ENCODE measurements at regions not wholly inside any gene's neighbourhood (a gene's known extent, or its start where the extent isn't known, plus 50 kb on each side); places are given as distances from the start of the nearest gene placed in this dataset.

DNA sequence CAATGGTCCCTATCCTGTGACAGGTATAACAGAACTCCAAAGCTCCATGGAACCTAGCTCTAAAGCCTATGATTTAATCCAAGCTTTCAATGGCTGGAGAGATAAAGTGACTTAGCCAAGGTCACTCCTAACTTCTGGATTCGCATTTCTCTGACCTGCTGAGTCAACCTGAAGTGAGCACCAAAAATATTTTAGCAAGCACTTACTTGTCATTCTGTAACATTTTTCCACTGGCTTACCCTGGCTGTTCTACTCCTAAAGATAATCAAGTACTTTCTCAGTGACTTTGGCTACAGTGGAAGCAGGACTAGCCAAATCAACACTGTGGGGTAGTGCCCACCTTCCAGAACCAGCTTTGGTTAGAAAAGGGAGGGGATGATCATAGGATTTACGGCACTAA lies 188.3 kb downstream of the OGFRL1 start:
- DNase-seq (ENCODE audit: low read depth in 4 of 4, low spot score in 2 of 4), result no peak

GRCh38 chr6:71478834-71479541 lies 190.4 kb downstream of the OGFRL1 start:
- no peak for DNase-seq (ENCODE audit: low read depth in 4 of 4, low spot score in 2 of 4)

DNA sequence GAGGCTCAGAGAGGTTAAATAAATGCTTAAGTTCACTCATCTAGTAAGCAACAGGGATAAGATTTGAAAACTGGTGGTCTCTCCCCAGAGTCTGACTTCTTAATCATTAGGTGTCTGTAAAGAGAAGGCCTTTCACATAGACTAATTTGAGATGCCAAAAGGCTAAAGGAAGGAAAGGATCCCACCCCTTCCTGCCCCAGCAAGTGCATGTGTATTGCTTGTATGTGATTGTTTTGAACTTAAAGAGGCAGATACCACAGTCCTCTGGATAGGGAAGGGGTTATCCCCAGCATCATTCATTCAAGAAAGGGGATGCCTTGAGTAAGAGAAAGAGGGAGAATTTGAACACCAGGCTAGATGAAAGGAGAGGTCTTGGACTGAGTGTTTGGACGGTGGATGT lies 192.0 kb downstream of the OGFRL1 start:
- DNase-seq (ENCODE audit: low read depth in 4 of 4, low spot score in 2 of 4), result no peak

GRCh38 chr6:71481011-71481410 lies 192.4 kb downstream of the OGFRL1 start:
- no peak for DNase-seq (ENCODE audit: low read depth in 4 of 4, low spot score in 2 of 4)

- no peak for DNase-seq (ENCODE audit: low read depth in 4 of 4, low spot score in 2 of 4)
Measured at GRCh38 chr6:71481801-71482200, 193.2 kb downstream of the OGFRL1 start.

GRCh38 chr6:71482742-71483141 lies 194.1 kb downstream of the OGFRL1 start:
- DNase-seq (ENCODE audit: low read depth in 4 of 4, low spot score in 2 of 4), result no peak

- DNase-seq (ENCODE audit: low read depth in 4 of 4, low spot score in 2 of 4), result no peak
Measured at GRCh38 chr6:71486461-71486860, 197.8 kb downstream of the OGFRL1 start.

DNA sequence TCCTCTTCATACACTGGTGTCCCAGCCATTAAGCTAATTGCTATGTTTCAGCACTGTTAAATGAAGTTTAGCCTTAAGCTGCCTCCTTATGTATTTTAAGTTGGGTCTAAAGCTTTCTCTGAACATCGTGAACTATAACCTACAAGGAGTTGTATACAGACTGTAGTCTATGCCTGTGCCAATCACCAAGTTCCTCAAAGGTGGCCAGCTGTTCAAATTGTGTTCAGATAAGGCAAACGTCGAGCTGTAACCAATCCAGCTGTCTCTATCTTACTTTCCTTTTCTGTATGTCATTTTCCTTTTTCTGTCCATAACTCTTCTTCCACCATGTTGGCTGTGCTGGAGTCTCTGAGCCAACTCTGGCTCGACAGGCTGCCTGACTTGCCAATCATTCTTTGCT lies 199.6 kb downstream of the OGFRL1 start:
- DNase-seq (ENCODE audit: low read depth in 4 of 4, low spot score in 2 of 4), result no peak

DNA sequence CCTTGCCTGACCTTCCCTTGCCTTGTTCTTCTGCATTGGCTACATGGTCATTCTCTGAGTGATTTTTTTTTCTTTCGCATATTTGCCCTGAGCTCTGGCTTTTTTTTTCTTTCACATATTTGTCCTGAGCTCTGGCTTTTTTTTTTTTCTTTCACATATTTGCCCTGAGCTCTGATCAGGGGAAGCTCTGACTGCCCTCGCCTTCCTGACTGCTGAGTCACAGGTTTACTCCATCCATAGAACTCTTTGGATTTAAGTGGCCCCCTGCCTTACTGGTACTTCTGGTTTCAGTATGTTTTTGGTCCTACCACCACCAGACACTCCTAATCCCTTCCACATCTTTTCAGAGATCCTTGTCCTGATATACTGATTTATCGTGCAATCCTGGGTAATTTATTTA lies 201.1 kb downstream of the OGFRL1 start:
- no peak for DNase-seq (ENCODE audit: low read depth in 4 of 4, low spot score in 2 of 4)

GRCh38 chr6:71490876-71491275 lies 202.3 kb downstream of the OGFRL1 start:
- no peak for DNase-seq (ENCODE audit: low read depth in 4 of 4, low spot score in 2 of 4)

DNA sequence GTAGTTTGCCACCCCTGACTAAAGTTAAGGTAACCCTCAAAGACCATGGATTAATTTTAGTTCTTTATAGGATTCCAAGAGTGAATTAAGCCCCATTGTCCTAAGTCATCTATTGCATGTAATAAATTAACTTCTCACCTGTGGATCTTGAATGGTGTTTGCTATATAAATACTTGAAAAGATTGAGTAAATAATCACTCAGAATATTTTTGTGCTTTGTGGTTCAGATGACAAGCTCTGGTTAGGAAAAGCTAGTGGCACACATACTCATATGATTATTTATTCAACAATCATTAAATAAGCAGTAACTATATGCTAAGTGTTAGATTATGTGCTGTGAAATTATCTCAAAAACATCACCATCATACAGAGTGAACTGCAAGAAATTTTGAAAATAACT lies 203.2 kb downstream of the OGFRL1 start:
- no peak for DNase-seq (ENCODE audit: low read depth in 4 of 4, low spot score in 2 of 4)

DNA sequence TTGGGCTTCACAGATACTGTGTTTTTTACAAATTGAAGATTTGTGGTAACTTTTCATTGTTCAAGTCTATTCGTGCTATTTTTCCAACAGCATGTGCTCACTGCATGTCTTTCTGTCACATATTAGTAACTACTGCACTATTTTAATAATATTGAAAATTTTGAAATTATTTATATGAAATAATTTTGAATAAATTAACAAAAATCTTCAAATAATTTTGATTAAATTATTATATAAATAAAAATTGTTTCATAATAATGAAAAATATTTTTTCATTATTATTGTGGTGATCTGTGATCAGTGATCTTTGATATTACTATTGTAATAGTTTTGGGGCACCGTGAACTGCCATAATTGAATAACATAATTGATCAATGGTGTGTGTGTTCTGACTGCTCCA lies 204.1 kb downstream of the OGFRL1 start:
- no peak for DNase-seq (ENCODE audit: low read depth in 4 of 4, low spot score in 2 of 4)

DNA sequence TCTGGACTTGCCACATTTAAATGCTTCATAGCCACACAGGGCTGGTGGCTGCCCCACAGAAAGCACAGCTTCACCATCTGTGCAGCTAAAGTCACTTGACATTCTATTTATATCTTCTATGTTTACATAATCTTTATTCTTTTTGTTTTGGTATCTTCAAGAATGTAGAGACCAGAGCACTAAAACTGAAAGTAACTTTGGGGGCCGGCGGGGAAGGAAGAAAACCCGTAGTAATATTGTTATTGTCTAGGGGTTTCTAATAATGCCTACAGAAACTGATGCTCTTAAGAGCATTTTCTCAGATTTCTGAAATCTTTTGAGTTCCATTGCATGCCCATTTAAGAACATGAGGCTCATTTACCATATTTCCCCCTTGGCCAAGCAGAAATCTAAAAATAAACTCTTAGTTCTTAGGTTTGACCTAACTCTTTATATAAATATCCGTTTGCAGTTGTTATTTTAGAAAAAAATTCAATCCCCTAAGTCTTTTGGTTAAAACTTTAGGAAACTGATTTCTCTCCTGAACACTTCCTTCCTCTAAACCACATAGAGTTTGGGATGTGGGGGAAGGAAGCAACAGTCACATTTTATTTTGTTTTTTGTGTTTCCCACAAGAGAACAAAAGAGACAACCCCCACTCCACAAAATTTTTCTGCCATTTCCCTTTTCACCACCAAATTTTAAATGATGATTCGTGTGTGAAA lies 207.6 kb downstream of the OGFRL1 start:
- DNase-seq (ENCODE audit: low read depth in 4 of 4, low spot score in 2 of 4), result no peak

DNA sequence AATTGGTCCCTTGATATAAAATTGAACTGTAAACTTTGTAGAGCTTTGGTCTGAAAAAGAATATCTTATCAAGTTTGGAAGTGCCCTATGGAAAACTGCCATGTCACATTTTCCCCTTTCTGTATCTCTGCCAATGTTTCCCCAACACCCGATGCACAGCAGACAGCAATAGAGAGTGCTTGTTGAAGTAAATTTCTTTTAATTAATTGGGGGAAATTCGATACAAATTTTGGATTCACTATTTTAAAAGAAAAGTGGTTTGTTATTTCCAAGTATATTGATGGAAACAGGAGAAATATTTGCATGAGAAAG lies 208.1 kb downstream of the OGFRL1 start:
- no peak for DNase-seq (ENCODE audit: low read depth in 4 of 4, low spot score in 2 of 4)

DNA sequence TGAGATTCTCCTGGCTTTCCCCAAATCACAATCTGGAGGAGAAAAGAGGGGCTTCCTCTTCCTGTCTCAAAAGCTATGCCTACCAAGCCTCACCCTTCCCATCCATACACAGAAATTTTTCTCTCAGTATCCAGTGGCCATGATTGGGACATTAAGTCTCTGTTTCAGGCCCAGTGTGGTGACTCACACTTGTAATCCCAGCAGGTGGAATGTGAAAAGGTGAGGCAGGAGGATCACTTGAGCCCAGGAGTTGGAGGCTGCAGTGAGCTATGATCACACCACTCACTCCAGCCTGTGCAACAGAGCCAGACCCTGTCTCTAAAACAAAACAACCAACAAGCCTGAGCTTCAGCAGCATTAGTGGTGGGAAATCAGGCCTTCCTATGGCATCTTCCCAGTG lies 210.0 kb downstream of the OGFRL1 start:
- DNase-seq (ENCODE audit: low read depth in 4 of 4, low spot score in 2 of 4), result no peak

- no peak for DNase-seq (ENCODE audit: low read depth in 4 of 4, low spot score in 2 of 4)
Measured at GRCh38 chr6:71499667-71500066, 211.1 kb downstream of the OGFRL1 start.

DNA sequence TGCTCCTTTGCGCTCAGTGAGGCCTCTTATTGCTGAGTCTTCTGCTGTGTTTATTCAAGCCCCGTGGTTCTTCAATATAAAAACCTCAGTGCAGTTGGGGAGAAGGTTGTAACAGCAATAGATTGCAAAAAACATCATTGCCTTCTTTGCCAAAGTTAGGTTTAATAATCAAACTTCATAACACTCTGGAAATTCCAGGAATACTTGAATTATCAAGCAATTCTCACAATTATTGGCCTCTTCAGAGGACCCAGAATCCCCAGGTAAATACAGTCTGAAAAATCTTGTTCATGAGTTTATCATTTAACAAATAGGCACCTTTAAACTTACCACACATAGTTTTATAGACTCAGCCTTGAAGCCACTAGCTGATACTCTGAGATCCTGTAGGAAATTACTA lies 213.6 kb downstream of the OGFRL1 start:
- DNase-seq (ENCODE audit: low read depth in 4 of 4, low spot score in 2 of 4), result no peak

- no peak for DNase-seq (ENCODE audit: low read depth in 4 of 4, low spot score in 2 of 4)
Measured at GRCh38 chr6:71502956-71503355, 214.3 kb downstream of the OGFRL1 start.

GRCh38 chr6:71507183-71507582 lies 218.6 kb downstream of the OGFRL1 start:
- no peak for DNase-seq (ENCODE audit: low read depth in 4 of 4, low spot score in 2 of 4)

GRCh38 chr6:71509191-71510005 lies 220.8 kb downstream of the OGFRL1 start:
- no peak for DNase-seq (ENCODE audit: low read depth in 4 of 4, low spot score in 2 of 4)

DNA sequence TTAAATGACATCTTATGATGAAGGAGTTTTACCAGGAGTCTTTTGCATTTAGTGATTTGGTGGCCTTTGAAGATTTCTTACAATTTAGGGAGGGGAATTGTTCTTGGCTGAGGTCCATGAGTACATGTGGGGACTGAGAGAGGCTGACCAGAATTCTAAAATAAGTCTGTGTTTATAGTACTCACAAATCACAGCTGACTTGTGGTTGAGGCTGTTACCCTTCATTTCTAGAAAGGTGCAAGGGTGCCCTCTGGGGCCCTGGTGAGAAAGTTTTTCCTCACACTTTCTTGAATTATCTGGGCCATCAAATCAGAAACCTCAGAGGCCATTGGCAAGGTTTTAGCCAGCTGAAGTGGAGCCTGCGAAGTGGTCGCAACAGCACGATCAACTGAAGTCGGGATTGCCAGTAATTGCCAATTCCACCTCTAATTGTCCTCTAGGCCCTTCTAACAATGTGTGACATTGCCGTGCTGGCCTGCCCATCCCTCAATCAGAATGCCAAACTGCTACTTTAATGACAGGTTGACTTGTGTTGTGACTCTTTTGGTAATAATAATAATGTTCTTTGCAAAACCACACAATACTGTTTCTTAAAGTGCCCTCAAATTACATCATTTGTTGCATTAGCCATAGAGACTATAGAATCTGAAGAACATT lies 221.6 kb downstream of the OGFRL1 start:
- peak in 3 of 4 donors; percentile 26 to 62 (median 57) for DNase-seq (ENCODE audit: low read depth in 4 of 4, low spot score in 2 of 4)
